Glomerular endothelial cell (primary cell): ENCODE measurements at regions not wholly inside any gene's neighbourhood (a gene's known extent, or its start where the extent isn't known, plus 50 kb on each side); places are given as distances from the start of the nearest gene placed in this dataset.
"Not testable (repeated sequence)": the region's sequence is repeated elsewhere in the genome, so short reads cannot be mapped to it uniquely, and the experiment has no call there.

Source experiments
- DNase-seq: peaks from one replicate; pipeline ENCODE4 v3.0.0-alpha.2; 2011; ENCODE audit warnings: low read depth, low spot score; ENCODE audit errors: extremely low read depth

- DNase-seq, result not testable (repeated sequence)
These were observed 357.6 kb downstream of the ADGRD1 start for GRCh38 chr12:131311279-131311722.

GRCh38 chr12:131311764-131312163 lies 358.1 kb downstream of the ADGRD1 start:
- no peak for DNase-seq

DNA sequence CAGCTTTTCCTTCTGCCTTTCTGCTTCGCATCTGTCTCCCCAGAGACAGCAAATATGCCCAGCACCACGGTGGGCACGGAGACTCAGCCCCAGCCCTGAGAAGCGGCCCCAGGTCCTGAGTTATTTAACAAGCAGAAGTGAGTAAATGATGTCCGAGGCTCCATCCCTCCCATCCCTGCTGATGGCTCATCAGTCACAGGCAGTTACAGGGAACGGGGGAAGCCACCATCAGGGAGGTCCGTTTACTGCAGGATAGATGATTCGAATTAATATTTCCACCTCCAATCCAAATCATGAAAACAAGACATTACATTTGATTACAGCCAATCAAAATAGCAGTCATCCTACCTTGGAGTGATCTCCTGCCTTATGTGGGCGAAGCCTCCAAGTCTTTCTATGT lies 358.7 kb downstream of the ADGRD1 start:
- DNase-seq, result not testable (repeated sequence)

GRCh38 chr12:131312793-131313545 lies 359.3 kb downstream of the ADGRD1 start:
- no peak for DNase-seq

DNA sequence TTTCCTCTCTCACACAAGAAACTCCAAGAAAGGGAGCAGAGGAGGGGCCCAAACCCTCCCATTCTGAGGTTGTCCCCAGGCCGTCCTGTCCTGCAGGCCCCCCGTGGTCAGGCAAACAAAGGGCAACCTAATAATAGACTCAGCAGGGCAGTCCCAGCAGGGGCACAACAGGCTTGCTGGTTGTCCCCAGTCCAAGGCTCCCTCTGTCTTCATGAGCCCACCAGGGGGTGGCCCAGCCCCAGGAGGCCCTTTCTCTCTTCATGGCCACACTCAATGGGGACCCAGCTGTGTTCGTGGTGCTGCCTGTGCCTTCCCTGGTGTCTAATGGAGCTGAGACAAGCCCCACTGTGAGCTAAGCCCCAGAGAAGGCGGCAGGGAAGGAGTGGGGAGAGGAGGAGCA lies 359.9 kb downstream of the ADGRD1 start:
- DNase-seq, result no peak

- DNase-seq, result no peak
These were observed 360.9 kb downstream of the ADGRD1 start for GRCh38 chr12:131314524-131315090.

DNA sequence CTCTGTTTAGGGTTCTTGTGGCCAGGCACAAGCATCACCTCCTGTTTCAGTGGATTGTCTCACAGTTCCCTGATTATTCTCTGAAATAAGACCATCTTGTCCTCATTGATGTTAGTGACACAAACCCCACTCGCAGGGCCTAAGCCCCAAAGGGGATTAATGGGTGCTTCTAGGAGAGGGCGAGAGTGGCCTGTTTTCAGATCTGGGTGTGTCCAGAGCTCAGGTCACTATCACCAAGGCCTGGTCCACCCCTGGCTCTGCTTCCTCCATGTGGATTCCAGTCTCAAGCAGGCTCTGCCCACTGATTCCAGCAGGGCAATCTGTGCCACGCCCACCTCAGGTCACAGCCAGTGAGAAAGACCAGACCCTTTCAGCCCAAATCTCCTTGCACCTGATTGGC lies 361.9 kb downstream of the ADGRD1 start:
- no peak for DNase-seq

DNA sequence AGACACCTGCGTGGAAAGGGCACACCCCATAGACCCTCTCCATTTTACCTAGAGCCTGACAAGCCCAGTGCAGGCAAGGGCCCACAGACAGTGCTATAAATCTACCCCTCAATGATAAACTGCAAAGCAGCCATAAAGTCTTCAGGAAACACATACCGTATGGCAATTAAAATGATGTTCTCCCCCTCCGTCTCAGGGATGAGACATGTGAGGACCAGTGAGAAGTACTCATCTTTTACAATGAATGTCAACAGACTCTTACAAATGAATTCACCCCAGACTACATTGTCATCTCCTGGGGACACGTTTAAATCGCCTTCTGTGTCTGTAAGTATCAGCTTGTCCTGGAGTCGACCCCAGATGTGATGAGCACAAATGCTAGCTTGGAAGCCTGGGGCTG lies 362.7 kb downstream of the ADGRD1 start:
- no peak for DNase-seq

GRCh38 chr12:131318045-131318685 lies 364.5 kb downstream of the ADGRD1 start:
- DNase-seq, result no peak

- DNase-seq, result no peak
These were observed 368.3 kb downstream of the ADGRD1 start for GRCh38 chr12:131321988-131322387.

DNA sequence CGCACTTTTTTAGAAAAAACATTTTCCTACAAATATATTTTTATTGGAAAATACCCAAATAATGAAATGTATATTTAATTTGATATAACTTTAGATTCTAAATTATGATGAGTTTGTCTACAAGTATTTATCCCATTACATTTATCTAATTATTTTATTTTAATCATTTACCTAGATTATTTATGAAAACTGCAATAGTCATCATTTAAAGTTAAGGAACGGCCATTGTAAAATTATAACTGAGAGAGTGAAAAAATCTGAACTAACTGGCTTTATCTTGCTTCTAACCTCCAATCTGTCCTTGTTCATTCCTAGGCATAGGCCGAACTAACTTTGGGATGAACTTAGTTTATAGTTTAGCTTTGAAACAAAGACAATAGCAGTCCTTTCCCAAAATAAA lies 368.8 kb downstream of the ADGRD1 start:
- DNase-seq, result not testable (repeated sequence)

DNA sequence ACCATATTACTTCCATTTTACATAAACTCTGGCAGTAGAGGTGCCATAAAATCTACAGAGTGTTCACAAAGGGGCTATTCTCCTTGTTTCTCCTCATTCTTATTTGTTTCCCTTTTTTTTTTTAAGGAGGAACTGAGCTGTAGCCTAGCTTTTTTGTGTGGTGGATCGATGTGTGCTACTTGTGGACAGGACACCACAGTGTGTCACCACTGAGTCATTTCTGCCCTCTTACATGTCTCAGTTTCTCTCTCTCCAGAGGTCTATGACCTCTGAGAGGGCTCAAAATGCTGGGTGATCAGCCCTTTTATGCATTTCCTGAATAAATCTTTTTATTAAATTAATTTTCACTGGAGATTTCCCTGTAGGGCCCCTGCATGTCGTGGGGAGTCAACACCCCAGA lies 370.2 kb downstream of the ADGRD1 start:
- no peak for DNase-seq

DNA sequence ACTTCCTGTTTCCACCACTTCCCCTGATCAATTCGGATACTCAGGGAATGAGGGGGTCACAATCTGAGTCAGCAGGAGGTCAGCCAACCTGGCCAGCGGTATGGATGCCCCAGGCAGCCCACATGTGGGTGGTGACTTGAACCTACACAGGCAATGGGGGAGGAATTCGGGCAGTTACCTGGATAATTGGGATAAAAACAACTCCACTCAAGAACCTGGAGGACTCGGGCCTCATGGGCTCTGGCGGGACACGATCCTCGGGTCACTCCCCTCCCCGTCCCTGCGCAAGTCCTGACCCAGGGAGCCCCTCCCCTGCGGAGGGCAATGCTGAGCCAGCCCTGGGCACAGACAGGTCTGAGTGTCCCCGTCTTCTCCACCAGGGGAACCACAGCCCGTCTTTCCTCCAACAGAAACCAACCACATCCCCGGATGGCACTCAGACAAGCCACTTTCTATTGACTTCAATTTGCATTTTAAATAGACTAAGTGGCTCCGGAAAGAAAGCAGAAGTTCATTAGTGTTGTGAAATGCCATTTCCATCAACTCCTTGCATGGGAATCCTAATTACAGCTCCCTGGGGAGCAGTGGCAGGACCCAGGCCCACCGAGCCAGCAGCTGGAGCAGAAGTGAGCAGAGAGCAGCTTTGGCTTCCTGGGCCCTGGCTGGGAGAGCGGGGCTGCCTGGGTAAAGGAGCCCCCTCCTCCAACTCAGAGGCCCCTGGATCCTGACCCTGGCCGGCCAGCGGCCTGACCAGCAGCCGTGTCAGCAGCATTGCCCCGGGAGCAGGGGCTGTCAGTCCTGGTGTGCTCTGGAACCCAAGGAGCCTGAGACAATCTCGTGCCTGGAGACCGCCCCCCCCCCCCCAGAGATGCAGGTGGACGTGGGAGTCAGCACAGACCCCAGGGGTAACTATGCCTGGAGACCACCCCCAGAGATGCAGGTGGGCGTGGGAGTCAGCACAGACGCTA lies 374.1 kb downstream of the ADGRD1 start:
- no peak for DNase-seq

GRCh38 chr12:131328861-131329845 lies 375.4 kb downstream of the ADGRD1 start:
- DNase-seq, result not testable (repeated sequence)

DNA sequence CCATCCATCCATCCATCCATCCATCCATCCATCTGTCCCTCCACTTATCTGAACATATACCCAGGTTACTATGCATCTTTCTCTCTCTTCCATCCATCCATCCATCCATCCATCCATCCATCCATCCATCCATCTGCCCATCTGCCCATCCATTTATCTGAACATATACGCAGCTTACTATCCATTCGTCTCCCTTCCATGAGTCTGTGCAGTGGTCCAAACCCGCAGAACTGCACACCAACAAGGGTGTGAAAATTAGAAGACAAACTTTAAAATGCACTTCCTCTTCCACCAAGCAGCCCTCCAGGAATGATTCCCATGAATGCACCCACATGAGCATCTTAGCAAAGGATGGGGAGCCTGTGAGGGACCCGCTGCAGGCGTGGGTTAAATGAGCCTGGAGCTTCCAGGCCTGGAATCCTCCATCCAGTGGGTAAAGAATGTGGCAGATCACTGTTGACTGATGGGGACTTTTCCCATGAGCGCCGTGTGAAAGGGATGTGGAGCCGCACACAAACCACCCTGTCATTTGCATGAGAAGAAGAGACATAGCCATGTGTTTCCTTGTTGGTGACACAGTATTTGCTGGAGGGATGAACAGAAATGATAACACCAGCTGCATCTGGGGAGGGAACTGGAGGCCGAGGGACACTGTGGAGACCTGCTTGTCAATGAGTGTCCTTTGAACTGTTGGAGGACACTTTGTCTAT lies 376.6 kb downstream of the ADGRD1 start:
- DNase-seq, result no peak

- no peak for DNase-seq
These were observed 377.5 kb downstream of the ADGRD1 start for GRCh38 chr12:131331148-131331750.

DNA sequence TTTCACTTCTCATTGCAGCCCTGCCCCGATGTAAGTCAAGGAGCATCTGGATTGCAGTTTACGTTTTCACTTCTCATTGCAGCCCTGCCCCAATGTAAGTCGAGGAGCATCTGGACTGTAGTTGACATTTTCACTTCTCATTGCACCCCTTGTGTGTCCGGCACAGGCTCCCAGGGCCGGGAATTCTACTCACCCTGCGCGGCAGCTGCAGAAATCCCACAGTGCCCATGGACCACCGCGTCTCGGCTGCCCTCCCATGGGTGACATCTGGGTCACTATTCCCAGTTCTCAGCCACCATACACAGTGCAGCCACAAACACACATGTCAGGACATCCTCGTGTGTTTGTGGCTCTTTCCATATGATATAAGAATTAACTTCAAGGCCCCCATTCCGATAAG lies 378.5 kb downstream of the ADGRD1 start:
- no peak for DNase-seq

- no peak for DNase-seq
These were observed 377.8 kb upstream of the SFSWAP start for GRCh38 chr12:131333136-131333535.
